ENCODE measurements at regions not wholly inside any gene's neighbourhood (a gene's known extent, or its start where the extent isn't known, plus 50 kb on each side); places are given as distances from the start of the nearest gene placed in this dataset.

GRCh38 chrX:110866421-110866820 is 70.8 kb upstream of the CHRDL1 start:
- no peaks in the 10 kb centered on the region for H3K27me3 ChIP-seq (ENCODE audit: insufficient read depth, low read depth)
- no peaks in the 10 kb centered on the region for H4K20me1 ChIP-seq (ENCODE audit: insufficient read depth)
- H3K36me3 ChIP-seq (ENCODE audit: low read depth): no peaks in the 10 kb centered on the region
- no peak overlapping the region for H2AFZ ChIP-seq
- no peaks in the 10 kb centered on the region for H3K4me1 ChIP-seq (replicated peaks; ENCODE audit: insufficient read depth)
- no peak overlapping the region for H3K27ac ChIP-seq
- H3K4me2 ChIP-seq: no peak overlapping the region
- H3K79me2 ChIP-seq (ENCODE audit: low read depth): no peaks in the 10 kb centered on the region
- H3K4me3 ChIP-seq: no peak overlapping the region
- H3F3A ChIP-seq (ENCODE audit: insufficient read depth, low read depth): no peaks in the 10 kb centered on the region
- TF ChIP-seq CTCF (conservative IDR thresholded peaks at IDR 0.05) (no peak), EZH2 (IDR thresholded peaks at IDR 0.05; ENCODE audit: low read depth) (no peak)
- intact Hi-C loops (cut with micrococcal nuclease; ENCODE audit: unreplicated experiment): no loop called here
- no peak for DNase-seq
- POLR2A ChIA-PET (ENCODE audit: unreplicated experiment): no interaction called here
- no peaks in the 10 kb centered on the region for H3K9me2 ChIP-seq (ENCODE audit: insufficient read depth)
- BruUV-seq (replicated peaks): no TSS peak
- CTCF ChIA-PET: no interaction called here
- no peaks in the 10 kb centered on the region for H3K9me3 ChIP-seq (ENCODE audit: insufficient read depth, low read depth)

- Histone ChIP-seq H3K27me3 (ENCODE audit: insufficient read depth, low read depth) (peaks cover 12% of the 10 kb centered on the region), H3K36me3 (ENCODE audit: low read depth) (no peaks in the 10 kb centered on the region), H3K4me2 (no peak overlapping the region), H3K79me2 (ENCODE audit: low read depth) (no peaks in the 10 kb centered on the region), H3K4me1 (replicated peaks; ENCODE audit: insufficient read depth) (no peaks in the 10 kb centered on the region), H3K9me3 (ENCODE audit: insufficient read depth, low read depth) (no peaks in the 10 kb centered on the region), H3K9me2 (ENCODE audit: insufficient read depth) (no peaks in the 10 kb centered on the region), H3K4me3 (no peak overlapping the region), H4K20me1 (ENCODE audit: insufficient read depth) (no peaks in the 10 kb centered on the region), H2AFZ (no peak overlapping the region), H3K27ac (no peak overlapping the region), H3F3A (ENCODE audit: insufficient read depth, low read depth) (no peaks in the 10 kb centered on the region)
- ChIA-PET CTCF (no interaction called here), POLR2A (ENCODE audit: unreplicated experiment) (no interaction called here)
- no TSS peak for BruUV-seq (replicated peaks)
- no peak for DNase-seq
- intact Hi-C loops (cut with micrococcal nuclease; ENCODE audit: unreplicated experiment): no loop called here
- TF ChIP-seq CTCF (conservative IDR thresholded peaks at IDR 0.05): no peak
These were observed 68.3 kb upstream of the CHRDL1 start for GRCh38 chrX:110863883-110864282.

- no peak overlapping the region for H2AFZ ChIP-seq
- no peaks in the 10 kb centered on the region for H4K20me1 ChIP-seq (ENCODE audit: insufficient read depth)
- H3F3A ChIP-seq (ENCODE audit: insufficient read depth, low read depth): no peaks in the 10 kb centered on the region
- no peak overlapping the region for H3K4me2 ChIP-seq
- ChIA-PET CTCF (no interaction called here), POLR2A (ENCODE audit: unreplicated experiment) (no interaction called here)
- intact Hi-C loops (cut with micrococcal nuclease; ENCODE audit: unreplicated experiment): loop anchor here (10.0 kb wide), 1 partner anchor 236 kb away; the partner anchor contains the start of gene PAK3
- H3K36me3 ChIP-seq (ENCODE audit: low read depth): no peaks in the 10 kb centered on the region
- no peak overlapping the region for H3K27ac ChIP-seq
- TF ChIP-seq EZH2 (IDR thresholded peaks at IDR 0.05; ENCODE audit: low read depth) (no peak), CTCF (conservative IDR thresholded peaks at IDR 0.05) (no peak)
- BruUV-seq (replicated peaks): no TSS peak
- H3K4me1 ChIP-seq (replicated peaks; ENCODE audit: insufficient read depth): no peaks in the 10 kb centered on the region
- DNase-seq: no peak
- H3K4me3 ChIP-seq: no peak overlapping the region
- peaks cover 12% of the 10 kb centered on the region for H3K27me3 ChIP-seq (ENCODE audit: insufficient read depth, low read depth)
- H3K79me2 ChIP-seq (ENCODE audit: low read depth): no peaks in the 10 kb centered on the region
- no peaks in the 10 kb centered on the region for H3K9me3 ChIP-seq (ENCODE audit: insufficient read depth, low read depth)
- H3K9me2 ChIP-seq (ENCODE audit: insufficient read depth): no peaks in the 10 kb centered on the region
These were observed 62.9 kb upstream of the CHRDL1 start for GRCh38 chrX:110858565-110858964.

All from PC-9 (cell line).